GM21423 (cell line): ENCODE measurements at regions not wholly inside any gene's neighbourhood (a gene's known extent, or its start where the extent isn't known, plus 50 kb on each side); places are given as distances from the start of the nearest gene placed in this dataset.
"Not testable (repeated sequence)": the region's sequence is repeated elsewhere in the genome, so short reads cannot be mapped to it uniquely, and the experiment has no call there.

ENCODE experiments used
- ATAC-seq: cut with Tn5 transposase; IDR thresholded peaks from one replicate; pipeline ENCODE4 v1.9.1; 2021; ENCODE audit warnings: mild to moderate bottlenecking, moderate library complexity; ENCODE audit not compliant: unreplicated experiment

DNA sequence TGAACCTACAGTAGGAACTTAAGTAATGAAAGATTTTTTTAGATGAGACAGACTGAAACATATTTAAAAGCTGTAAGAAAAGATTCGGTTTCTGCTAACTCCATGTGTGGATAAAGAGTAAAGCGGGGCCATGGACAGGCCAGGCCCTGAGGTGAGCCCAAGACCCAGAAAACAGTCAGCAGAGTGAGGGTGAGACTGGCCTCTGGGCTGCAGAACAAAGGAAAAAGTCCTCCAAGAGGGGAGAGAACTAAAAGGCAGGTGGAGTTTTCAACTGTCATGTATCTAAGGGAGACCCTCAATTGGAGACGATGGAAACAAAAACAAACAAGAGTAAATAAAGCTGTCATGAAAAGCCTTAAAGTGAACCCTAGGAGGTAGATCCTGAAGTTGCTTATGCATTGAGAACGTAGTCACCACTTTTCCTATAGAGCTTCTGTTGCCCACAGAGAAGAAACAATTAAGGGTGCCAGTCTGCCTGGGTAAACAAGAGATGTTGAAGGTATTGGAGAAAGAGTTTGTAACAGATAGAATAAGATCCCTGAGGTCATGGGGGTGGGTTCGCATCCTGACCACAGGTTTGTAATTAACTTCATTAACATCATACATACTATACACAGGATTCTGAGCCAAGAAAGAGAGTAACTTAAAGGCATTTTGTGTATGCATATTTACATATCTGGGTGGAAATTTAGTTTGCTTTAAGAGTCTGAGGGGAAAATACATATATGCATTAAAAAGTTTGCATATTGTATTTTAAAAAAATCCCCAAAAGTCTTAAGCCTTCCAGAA lies 268.7 kb upstream of the PDE3A start:
- no peak for ATAC-seq

DNA sequence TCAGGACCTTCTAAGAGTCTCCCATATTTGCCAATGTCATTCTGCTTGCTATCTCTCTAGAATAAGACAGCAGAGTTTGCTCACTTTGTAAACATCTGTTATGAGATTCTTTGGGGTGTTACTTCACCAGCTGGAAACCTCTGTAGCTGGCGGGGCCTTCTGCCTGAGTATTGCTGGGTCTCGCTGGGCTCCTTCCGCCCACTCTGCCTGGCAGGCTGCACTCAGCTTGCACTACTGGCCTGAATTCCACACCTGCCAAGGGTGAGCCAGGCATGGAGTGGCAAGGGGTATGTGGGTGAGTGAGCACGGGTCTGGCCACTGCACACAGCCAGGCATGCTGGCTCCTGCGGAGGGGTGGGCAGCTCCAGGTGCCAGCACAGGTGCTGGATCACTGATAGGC lies 267.3 kb upstream of the PDE3A start:
- no peak for ATAC-seq

DNA sequence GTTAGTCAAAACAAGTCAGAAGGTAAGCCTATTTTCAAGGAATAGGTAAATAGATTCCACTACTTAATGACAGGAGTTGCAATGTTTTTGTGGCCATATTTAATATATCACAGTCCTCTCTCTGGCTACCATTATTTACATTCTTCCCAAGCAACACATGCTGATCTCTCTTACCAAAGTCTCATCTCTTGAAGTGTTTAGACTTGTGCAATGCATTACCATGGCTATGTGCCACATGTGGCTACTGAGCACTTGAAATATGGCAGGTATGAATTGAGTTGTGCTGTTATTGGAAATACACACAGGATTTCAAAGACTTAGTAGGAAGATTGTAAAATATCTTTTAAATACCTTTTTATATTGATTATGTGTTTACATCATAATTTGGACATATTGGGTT lies 262.4 kb upstream of the PDE3A start:
- no peak for ATAC-seq

DNA sequence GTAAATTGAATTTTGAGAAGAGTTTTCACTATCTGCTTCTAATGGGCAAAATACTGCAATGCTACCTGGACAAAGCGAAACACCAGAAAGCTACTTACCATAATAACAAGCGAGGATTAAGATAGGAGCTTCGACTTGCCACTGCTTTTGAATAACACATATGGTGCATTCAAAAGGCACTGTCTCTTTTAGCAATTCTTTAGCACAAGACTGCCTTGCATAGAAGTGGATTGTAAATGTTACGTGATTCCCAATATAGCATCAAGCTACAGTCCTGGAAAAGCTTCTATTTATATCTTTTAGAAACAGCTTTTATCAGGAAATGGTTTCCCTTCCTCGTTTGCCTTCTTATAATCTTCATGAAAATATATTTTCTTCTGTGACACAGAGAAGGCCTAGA lies 258.7 kb upstream of the PDE3A start:
- ATAC-seq: no peak

DNA sequence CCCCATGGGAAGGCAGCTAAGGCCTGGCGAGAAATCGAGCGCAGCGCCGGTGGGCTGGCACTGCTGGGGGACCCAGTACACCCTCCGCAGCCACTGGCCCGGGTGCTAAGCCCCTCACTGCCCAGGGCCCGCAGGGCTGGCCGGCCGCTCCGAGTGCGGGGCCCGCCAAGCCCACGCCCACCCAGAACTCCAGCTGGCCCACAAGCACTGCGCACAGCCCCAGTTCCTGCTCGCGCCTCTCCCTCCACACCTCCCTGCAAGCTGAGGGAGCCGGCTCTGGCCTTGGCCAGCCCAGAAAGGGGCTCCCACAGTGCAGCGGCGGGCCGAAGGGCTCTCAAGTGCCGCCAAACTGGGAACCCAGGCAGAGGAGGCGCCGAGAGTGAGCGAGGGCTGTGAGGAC lies 253.0 kb upstream of the PDE3A start:
- not testable (repeated sequence) for ATAC-seq

DNA sequence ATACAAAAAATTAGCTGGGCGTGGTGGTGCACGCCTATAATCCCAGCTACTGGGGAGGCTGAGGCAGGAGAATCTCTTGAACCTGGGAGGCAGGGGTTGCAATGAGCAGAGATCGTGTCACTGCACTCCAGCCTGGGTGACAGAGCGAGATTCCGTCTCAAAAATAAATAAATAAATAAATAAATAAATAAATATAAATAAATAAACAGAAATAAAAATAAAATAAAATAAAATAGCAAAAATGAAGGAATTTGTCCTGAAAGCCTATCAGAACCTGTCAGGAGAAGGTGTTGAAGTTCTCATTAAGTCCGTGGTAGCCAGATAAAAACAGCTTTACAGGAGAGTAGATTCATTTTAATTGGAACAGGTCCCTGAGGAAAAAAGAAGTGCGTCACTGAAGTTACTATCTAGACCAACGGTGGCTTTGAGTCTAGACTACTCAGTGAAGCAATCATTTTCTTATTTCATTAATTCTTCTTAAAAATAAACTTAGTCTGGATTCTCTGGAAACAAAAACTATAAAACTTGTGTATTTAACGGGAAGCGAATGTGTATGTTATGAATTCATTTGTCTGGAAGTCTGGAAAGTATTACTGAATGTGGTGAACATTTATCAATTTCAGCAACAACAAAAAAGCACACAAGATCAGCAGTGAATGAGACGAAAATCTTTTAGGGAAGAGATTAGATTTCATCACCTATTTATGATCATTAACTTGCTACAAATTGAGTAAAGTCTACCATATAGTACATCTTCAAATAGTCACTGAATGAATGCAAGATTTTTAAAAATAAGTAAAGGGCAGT lies 248.5 kb upstream of the PDE3A start:
- ATAC-seq: no peak

DNA sequence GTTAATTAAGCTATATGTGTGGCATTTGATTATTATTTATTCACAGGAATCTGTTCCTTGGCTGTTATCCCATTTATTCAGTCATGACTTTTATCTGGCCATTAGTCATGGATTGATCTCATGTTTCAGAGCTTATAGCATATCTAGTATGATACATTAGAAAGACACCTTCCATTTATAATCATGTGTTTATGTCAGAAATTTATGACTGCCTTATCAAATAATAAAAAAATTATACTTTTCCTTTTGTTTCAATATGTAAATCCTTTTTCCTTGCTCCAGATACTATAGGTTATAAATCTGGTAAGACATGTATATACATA lies 248.0 kb upstream of the PDE3A start:
- ATAC-seq: no peak

DNA sequence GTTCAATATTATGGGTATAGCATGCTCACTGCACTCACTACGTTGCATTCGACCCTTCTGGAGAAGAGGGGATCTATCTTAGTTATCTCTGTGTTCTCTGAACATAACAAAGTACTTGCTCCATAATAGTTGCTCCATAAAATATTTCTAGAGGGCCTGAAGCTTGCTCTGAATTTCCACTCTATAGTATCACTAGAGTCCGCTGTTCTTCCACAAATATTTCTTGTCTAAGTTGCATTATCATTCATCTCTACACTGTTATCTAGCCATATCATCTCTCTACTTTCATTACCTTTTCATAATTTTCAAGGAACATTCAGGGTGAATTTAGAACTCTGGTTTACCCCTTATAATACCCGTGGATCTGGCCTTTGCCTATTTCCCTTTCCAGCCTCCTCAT lies 246.1 kb upstream of the PDE3A start:
- ATAC-seq: no peak

DNA sequence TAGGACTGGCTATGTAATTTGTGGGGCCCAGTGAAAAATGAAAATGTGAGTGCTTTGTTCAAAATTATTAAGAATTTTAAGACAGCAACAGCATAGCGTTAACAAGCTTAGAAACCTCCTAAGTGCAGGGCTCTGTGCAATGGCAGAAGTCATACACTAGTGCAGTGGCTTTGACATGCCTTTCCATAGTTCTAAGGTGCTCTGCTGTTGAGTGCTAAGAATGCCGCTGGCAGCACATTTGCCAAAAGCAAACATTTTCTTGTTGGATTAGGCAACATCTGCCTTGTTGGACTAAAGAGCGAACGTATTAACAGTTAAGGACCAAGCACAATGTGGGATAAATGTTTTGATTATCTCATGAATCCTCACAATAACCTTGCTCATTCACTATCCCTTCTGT lies 244.9 kb upstream of the PDE3A start:
- no peak for ATAC-seq

DNA sequence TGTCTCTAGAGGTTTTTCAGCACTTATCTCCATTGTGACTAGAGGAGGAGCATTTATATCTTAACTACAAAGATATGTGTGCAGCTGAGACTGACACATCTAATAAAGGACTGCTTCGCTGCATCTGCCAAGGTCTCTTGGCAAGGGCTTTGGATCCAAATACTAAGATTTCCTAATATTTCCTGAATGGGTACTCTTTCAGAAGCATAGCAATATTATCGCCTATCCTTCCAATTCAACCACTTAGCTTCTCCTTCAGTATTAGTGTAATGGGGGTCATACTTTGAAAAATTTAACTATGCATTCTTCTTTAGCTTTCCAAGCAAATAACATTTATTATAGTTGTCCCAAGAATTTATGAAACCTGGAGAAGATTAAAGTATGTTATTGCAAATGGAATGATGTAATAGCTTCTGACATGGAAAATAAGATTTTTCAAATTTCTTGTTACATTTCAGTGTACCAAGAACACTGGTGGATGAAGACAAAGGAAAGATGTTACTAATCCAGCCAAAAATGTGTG lies 243.0 kb upstream of the PDE3A start:
- ATAC-seq: no peak

DNA sequence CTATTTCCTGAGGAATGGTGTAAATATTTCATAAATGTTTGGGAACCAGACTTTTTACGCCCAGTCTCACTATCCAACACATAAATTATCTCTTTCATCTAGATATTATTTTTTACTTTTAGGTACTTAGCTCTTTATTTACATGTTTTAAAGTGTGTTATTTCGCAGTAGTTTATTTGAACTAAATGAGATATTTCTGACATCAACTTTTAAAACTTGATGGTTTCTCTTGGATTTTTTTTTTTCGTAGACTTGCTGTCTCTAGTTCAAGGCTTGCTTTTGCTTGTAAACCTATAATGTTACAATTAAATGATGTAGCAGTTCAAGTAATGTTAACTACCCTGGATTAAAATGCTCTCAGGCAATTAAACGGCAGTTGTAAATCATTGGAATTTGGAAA lies 241.7 kb upstream of the PDE3A start:
- no peak for ATAC-seq

DNA sequence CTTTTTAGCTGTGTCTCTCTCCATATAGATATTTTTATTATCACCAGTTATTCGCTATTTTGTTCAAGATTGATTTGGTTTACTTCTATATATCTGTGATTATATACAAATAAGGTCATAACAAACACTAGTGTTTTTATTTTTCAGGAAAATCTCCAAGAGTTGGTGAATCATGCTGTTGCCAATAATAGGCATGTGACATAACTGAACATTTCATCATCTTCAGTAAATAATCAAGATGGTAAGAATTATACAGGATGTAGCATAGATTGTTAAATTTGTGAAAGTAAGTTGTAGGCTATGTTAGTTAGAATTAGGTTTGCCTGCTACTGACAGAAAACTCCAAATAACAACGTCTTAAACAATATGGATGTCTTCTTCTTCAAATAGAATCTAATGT lies 240.9 kb upstream of the PDE3A start:
- ATAC-seq: no peak

DNA sequence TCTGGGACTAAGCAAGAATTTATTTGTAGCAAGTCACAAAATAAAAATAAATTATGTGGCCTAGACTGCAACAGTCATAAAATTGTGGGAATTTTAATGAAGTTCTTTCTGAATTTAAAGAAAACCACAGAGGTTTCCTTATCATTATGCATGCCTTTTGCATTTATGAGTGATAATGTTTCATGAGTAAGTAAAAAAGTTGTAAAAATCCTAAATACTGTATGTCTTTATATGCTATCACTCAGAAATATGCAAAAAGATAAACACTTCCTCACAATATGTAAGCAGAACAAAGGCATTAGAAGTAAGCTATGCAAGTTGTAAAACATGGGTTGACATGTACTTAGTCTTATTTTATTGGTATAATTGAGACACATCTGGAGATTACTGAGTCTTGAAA lies 239.4 kb upstream of the PDE3A start:
- ATAC-seq: no peak

DNA sequence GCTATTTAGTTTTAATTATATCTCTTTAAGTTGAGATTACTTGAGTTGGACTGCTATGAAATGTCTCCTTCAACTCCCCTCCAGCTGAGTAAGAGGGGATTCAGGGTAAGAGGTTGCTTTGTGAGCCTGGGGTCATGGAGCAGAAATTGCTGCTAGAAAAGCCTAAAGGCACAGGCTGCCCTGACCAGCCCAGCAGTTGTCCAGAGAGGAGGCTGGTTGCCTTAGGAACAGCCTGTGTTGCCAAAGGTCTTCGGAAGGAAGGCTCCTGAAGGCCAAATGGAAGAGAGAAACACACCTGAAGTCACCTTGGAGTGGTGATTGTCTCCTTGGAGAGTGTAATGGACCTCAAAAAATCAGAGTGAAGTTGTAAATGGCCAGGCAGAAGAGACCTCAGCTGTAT lies 235.5 kb upstream of the PDE3A start:
- ATAC-seq: no peak

DNA sequence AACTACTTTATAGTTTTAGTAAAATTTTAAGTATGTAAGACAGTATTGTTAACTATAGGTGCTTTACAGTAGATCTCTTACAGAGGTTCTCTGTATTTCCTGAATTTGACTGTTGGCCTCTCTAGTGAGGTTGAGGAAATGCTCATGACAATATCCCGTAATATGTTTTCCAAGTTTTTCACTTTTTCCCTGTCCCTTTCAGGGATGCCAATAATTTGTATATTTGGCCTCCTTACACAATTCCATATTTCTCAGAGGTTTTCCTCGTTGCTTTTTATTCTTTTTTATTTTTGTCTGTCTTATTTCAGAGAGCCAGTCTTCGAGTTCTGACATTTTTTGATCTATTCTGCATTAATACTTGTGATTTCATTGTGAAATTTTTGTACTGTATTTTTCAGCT lies 233.7 kb upstream of the PDE3A start:
- ATAC-seq: no peak

DNA sequence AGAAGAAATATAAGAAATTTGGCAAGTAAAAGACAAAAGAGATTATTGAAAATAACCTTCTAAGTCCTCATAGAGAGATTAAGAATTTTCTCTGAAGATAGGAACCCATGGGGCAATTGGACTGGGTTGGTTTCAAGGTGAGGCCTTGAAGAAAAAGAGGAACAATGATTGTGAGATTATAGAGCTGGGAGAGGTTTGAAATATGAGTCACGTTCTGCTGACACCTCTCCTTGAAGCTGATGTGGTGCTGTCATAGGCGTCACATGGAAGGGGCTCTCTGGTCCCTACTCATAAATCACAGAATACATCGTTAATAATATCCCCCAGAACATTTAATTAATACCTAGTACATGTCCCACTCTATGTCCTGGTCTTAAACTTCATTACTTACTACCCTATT lies 227.6 kb upstream of the PDE3A start:
- no peak for ATAC-seq

DNA sequence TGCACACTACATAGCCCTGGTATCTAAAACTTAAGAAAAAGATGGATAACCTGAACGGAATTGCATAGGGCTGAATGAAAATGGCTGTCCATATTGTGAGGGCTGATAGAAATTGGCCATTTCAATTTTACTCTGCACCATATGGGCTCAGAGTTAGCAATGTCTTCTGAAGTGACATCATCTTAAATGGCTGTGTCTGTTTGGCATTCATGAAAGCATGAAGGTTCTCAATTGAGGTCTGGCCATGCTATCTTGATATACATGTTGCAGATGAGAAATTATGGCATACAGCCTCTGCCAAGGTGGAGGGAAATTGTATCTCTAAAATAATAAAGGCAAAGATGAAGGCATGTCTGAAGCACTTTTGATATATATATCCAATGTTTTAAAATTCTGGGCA lies 226.0 kb upstream of the PDE3A start:
- no peak for ATAC-seq

DNA sequence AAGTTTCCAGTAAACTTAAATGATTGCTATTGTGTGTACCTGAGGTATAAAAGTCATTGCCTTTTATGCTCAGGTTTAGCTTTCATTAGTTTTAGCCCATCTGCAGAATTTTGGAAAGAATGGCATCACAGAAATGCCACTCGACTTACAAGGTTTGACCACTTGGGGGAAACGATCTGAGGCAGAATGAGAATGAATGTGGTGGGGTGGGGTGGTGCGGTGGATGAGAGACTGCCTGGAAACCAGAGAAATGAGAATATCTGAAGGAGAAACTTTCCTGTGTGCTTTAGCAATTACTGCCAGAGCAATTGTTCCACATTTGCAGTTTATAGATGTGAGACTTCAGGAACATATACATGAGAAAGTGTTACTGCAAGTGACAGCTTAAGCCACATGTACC lies 225.4 kb upstream of the PDE3A start:
- no peak for ATAC-seq

DNA sequence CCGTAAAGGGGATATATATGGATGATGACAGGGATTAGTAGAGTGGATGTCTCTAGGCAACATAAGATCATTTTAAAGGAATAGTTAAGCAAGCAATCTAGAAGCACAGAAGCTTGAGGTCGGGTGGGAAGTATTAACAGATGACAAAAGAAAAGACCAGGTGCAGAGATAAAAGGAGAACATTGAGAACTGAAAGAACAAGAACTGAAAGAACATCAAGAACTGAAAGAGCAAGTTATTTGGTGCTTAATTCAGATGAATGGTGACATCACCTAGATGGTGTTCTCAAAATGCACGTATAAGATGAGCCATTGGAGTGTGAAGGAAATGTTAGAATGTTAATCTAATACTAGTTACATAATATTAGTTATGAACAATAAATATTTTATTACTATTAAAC lies 224.0 kb upstream of the PDE3A start:
- no peak for ATAC-seq

DNA sequence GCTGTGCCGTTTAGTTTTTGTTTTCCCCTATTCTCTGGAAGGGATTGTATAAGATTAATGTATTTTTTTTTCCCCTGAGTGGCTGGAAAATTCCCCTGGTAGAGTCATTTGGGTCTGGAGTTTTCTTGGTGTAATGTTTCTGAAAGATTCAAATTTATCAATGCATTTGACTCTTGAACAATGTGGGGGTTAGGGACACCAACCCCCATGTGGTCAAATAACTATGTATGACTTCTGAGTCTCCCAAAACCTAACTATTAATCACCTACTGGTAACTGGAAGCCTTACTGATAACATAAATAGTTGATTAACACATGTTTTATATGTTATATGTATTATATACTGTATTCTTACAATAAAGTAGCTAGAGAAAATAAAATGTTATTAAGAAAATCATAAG lies 220.1 kb upstream of the PDE3A start:
- no peak for ATAC-seq

DNA sequence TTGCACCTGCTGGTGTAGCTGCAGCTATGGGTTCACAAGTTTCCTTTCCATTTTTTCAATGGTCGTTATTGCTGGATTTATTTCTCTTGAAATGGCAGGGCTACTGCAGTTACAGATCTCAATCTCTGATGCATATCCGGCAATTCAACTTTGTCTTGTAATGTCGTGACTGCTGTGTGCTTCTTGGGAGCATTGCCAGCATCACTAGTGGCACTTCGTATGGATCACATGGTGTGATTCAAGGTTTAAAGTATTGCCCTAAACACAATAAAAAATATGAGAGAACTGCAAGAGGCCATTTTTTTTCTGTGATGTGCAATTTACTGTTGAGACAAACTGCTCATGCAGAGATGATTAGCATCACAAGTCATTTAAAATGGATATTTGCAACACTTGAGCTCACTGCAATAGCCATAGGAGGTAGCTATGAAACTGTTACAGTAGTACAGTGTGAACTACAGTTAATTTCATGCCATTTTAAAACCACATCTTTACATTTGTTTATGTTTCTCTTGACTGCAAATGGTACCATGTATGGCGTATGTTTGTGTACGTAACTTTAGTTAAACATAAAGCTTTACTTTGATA lies 217.4 kb upstream of the PDE3A start:
- ATAC-seq: no peak

DNA sequence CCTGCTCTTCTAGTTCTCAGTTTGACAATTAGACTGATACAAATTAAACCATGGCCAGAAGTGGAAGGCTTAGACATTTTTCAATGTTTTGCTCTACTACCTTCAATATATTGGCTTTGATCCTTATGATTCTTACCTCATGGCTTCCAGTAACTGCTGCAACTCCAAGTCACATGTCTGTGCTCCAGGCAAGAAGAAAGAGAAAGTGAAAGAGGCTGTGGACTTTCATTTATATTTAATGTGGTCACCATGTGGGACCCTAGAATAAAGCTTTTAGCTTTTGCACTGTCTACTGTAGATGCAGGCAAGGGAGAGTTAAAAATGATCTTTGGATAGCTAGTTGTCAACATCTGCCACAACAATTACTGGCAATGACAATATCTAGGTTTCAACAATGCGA lies 214.3 kb upstream of the PDE3A start:
- no peak for ATAC-seq
